GM21786 (cell line): ENCODE measurements at regions not wholly inside any gene's neighbourhood (a gene's known extent, or its start where the extent isn't known, plus 50 kb on each side); places are given as distances from the start of the nearest gene placed in this dataset.

ENCODE experiments used
- ATAC-seq: cut with Tn5 transposase; IDR thresholded peaks from one replicate; pipeline ENCODE4 v1.9.1; 2021; ENCODE audit not compliant: unreplicated experiment

DNA sequence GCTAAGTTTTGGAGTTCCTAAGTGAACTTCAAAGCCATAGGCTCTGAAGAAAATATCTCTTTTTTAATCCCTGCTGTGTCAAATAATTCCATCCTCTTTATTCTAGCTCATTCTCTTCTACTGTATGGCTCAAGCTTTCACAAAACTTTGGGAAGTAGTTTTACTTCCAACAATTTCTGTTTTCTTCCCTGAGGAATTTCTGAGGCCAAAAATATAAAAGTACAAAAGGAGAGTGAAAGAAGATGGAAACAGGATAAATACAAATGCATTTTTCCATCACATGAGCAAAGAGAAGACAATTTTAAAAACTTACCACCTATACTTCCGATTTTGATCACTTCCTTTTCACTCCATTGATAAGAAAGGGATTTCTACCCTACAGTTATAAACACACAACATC, 585.7 kb upstream of the DAB2 start:
- ATAC-seq, result no peak

DNA sequence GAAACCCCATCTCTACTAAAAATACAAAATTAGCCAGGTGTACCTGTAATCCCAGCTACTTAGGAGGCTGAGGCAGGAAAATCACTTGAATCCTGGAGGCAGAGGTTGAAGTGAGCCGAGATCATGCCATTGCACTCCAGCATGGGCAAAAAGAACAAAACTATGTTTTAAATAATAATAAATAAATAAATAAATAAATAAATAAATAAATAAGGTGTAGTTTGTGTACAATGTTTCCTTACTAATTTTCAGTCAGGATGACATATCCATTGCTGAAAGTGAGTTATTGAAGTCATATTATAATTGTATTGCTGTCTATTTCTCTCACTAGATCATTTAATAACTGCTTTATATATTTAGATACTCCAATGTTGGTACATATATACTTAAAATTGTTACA, 581.5 kb upstream of the DAB2 start:
- no peak for ATAC-seq

DNA sequence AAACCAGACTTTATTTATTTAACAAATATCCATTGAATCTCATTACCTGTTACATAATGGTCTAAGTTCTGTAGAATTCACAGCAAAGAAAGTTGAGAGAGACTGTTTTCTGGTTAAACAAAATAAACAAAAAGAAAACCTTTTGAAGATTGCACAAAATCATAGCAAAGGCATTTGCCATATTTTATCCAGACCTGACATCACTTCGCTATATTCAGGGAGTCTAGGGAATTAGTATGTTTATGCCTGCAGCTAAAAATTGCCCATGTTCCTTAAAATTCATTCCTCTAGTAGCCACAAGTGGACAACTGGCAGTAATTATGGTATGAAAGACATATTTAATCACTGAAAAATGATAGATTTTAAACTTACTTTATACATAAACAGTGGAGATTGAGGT, 577.0 kb upstream of the DAB2 start:
- no peak for ATAC-seq

DNA sequence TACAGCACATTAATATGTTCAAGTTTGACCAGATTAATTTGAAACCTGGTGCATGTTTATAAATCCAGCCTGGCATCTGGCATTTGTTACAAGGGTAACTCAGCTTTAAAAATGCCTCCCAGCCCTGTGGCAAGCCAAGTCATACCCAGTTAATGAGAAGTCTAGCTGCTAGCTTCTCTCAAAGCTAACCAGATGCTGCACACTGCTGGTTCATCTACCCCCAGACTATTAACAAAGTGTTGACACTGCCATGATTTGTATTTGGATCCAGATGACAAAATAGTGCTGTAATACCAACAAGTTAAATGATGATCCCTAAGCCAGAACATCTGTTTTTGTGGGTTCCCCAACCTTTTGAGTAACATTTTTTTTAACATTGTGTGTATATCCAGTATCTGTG, 573.7 kb upstream of the DAB2 start:
- ATAC-seq, result no peak

DNA sequence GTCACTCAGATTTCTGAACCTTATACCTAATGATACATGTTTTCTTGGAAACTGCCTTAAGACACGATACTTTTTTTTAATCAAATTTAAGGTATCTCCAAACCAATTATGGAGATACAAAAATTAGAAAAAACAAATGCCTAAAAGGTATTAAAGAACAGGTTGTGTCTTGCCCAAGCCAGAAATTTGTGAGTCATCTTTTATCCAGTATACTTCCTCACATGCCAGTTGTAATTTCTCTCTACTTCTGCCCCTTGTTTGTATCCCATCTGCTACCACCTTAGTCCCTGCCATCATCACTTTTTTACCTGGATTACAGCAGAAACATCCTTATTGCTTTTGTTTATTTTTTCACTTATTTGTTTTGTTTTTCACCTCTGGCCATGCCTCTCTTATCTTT, 571.2 kb upstream of the DAB2 start:
- ATAC-seq, result no peak

DNA sequence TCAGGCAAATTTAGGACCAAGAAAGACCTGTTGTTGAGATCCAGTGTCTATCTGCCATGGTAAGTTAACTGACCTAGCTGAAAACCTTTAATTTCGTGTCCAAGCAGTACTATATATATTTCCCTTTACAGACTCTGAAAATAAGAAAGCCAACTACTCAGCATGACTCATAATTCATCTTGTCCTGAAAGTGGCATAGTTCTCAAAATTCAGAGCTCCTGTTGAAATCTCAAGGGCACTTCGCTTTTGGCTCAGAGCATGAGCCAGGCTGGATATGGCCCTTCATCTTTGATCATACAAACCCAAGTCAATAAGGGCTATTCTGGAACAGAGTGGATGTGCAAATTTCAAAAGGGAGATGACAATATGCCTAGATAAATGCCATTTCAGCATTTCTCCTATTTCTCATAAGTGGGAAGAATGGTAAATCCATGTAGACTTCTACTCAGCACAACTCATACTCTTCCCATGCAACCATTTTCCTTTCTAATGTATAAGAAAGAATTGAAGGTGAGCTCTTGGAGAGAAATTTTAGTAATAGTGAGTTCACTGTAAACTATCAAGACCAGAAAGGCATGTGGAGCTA, 567.9 kb upstream of the DAB2 start:
- no peak for ATAC-seq

DNA sequence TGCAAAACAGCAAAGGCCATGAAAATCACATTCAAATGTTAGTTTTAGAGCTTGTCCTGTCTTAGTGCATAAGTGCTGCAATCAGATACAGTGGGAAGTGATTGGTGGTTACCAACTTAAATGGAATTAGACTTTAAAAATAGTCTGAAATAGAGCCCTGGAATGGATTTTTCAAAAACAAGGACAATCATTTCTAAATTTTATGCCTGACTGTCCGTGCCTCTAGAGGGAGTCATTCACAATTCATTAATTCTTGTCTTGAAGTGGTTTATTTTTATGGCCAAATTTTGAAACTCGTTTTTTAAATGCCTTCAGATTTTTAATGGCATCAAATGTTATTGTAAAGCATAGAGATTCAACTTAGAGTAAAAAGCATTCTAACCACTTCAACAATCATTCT, 561.8 kb upstream of the DAB2 start:
- no peak for ATAC-seq

DNA sequence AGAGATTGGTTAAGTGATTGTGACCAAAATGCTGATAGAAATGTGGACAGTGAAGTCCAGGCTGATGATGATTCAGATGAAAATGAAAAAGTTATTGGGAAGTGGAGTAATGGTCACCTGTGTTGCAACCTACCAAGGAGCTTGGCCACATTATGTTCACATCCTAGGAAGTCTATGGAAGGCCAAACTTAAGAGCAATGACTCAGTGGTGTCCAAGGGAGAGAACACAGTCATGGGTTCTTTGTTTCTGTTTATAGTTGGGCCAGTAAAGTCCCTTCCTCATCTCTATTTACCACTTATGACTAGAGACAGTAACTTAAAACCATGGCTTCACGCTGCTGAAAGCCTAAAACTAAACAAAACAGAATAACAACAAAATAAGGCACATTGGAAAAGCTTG, 555.3 kb upstream of the DAB2 start:
- ATAC-seq, result no peak

DNA sequence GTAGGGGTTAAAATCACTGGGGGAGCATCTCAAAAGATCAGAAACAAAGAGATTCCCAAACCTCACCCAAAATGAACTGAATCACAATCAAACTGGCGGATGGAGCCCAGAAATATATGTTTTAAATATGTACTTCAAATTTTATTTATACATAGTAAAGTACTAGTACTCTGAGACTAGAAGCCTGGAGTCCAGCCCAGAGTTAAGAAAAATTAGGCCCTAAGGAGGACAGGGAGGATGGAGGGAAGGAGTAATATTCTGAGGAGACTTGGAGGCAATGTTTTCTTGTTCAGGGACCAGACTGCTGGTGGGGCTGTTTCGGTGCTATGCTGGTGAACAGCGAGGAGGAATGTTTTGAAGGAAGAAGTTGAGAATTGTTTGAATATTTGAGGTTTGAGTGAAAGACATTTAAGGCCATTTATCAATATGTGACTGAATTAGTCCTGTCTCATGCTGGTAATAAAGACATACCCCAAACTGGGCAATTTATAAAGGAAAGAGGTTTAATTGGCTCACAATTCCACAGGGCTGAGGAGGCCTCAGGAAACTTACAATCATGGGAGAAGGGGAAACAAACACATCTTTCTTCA, 552.4 kb upstream of the DAB2 start:
- ATAC-seq, result no peak

DNA sequence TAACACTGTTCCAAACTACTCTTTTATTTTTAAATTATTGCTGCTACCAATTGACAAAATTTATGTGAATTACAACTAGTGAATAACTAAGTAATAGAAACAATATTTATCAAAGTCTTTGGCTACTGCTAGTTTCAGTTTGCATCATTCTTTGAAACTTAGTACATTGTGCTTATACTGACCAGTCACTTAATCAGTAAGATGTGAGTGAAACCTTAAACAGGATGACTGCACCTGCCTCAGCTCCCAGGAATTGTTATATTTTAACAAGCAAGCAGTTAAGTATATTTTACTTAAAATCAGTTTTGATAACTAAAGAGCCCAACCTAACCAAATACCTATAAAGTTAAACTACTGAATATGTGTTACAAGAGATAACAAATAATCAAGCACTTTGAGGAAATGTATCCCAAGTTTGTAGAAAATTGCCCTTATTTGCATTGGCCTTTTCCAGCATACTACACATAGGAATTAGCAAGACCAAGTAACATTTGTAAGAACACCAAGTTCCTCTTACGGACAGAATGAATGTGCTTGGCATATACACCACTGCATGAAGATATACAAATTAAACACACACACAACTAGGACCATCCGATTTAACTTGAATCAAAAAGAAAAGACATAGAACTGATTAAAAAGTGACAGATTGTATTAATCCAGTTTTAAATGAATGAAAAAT, 545.5 kb upstream of the DAB2 start:
- no peak for ATAC-seq

DNA sequence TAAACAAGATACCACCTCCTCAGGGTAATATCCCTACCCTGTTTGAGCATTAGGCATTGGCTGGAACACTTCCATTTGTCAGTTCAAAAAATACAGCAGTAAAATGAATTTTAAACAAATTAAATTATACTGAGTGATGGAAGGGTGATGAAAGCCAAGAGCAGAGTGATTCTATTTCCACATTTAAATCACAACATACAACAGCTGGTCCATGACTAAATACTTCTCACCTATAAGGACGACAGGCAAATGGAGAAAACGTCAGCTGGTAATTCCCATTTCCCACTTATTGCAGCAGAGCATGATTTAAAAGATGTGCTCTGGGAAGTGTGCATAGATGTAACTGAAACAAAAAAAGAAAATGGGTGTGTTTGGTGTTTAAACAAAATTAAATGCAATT, 543.6 kb upstream of the DAB2 start:
- ATAC-seq, result no peak

DNA sequence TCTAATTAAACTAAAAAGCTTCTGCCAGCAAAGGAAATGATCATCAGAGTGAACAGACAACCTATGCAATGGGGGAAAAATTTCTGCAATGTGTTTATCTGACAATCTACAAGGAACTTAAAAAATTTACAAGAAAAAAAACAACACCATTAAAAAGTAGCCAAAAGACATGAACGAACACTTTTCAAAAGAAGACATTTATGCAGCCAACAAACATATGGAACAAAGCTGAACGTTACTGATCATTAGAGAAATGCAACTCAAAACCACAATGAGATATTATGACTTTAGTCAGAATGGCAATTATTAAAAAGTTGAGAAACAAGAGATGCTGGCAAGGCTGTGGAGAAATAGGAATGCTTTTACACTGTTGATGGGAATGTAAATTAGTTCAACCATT, 530.4 kb upstream of the DAB2 start:
- ATAC-seq, result no peak

DNA sequence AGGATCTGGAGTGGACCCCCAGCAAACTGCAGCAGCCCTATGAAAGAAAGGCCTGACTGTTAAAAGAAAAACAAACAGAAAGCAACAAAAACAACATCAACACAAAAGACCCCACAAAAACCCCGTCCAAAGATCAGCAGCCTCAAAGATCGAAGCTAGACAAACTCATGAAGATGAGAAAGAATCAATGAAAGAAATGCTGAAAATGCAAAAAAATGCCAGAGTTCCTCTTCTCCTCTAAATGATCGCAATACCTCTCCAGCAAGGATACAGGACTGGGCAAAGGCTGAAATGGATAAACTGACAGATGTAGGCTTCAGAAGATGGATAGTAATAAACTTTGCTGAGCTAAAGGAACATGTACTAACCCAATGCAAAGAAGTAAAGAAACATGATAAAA, 526.3 kb upstream of the DAB2 start:
- ATAC-seq, result no peak

DNA sequence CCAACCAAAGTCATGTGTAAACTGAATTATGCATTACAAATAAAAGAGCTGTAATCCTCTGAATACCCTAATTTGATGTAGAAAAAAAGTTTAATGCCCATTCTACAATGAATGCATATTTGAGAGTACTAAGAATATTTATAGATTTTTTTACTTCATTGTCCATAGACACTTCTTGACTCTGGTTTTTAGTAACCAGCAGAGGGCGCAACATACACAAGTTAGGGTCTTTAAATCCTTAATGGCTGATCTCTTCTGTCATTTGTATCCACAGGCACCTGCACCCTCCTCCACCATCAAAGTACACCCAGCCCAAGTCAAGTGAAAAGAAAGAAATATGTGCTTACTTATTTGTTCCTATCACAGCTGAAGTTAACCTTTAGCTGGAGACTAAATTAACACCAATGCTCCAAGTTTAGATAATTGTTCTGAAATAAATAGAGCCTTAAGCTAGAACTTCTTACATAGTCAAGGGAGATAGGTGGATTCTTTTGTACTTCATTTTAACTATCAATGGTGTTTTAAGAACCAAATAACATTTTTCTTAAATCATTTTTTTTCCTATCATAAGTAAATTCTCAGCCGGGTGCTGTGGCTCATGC, 524.2 kb upstream of the DAB2 start:
- peak; percentile 89 for ATAC-seq

DNA sequence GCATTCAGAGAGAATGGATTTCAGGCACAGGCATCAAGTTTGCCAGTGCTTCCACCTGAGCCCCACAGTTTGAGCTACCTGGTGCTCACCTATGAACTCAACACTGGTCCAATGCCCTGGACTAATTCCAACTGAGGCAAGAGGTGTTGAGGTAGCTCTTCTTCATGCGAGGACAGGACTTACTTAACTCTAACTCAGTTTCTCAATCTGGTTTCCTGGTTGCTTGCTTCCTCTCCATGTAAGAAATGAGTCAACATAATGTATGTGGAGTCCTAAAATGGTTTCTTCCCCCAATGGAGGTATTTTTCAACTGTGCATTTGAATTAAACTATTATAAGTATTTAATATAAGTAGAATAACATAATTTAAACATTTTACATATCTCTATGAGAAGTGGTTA, 523.6 kb upstream of the DAB2 start:
- no peak for ATAC-seq

DNA sequence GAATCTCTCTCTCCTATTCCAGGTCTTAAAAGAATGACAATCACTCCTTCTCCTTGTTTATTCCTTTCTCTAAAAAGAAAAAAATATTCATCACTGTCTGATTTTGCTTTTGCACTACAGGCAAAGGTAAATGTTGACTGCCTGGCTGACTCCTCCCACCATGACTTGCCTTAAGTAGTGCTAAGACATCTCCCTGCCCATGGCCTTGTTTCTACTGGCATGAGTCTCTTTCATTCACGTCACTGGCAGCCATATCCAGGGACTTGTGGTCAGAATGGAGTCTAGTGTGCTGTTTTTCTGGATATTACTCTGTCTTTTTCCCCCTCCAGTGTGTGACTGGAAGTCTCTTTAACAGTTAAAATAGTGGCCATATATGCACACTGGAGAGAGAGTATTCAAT, 522.9 kb upstream of the DAB2 start:
- no peak for ATAC-seq

DNA sequence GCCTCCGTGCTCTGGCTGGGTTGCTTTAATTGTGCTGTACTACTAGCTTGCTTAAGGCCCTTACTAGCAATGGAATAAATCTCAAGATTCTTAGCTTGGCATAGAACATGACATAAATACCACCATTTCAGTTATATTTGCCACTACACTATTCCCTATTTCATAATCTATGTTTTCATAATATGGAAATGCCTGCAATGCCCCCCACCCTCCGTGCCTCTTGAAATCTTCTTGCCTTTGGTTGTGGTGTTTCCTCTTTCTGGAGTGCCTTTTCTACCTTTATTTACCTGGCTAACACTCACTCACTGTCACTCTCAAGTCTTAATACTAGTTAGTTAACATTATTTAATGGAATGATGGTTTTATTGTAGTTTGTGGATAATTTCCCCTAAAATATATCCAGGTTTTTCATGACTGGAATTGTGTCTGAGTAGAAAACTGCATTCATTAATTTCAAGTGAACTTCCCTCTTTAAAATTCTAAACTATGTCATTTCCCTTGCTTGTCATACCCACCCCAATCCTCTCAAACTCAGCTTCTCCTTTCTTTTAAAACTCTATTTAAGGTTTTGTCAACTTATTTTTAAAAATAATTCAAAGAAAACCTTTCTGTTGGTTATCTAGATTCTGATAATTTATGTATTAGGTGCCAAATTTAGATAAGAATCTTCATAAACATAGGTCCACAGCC, 521.7 kb upstream of the DAB2 start:
- ATAC-seq, result no peak

DNA sequence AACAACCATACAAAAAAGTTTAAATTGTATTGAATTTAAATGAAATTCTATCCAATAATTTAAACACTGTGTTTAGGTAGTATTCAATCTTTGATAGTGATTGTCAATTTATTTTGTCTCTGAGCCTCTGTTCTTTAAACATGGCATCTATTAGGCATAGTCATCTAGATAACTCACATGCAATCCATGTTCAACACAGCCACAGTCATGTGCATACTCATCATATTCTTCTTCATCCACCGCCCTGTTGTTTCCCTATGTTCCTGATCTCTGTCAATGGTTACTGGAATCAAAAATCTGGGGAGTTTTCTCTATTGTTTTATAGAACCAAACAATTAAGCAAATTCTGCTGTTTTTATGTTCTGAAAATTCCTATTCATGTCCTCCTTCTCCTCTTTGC, 521.1 kb upstream of the DAB2 start:
- ATAC-seq, result no peak

DNA sequence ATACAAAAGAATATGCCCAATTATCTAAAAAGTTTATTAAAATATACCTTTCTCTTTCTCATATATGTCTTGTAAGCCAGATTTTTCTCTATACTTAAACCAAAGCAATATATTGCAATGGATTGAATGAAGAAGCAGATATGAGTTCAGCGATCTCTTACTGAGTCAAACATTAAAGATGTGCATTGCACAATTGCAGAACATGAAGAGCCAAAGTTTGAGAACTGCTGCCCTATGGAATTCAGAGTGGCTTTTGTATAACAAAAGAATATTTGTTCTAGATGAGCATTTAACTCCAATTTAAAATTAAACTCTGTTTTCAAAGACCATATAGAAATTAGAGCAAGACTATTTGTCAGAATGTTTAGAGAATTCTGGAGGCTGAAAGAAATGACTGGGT, 519.0 kb upstream of the DAB2 start:
- ATAC-seq, result no peak

DNA sequence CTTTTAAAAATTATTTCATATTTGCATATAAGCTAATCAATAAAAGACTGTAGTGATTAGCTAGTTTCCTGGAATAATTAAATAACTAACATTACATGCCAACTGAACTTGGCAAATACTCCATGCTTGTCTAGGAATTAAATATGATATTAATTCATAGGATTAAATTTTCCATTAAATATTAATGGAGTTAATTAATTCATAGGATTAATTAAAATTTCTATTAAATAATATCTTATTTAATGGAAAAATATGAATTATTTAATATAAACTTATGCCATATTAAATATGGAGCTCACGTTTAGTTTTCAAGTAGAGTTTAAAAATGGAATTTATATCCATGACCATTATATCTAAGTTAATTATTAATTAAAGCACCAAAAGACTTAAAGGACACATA, 517.8 kb upstream of the DAB2 start:
- no peak for ATAC-seq

DNA sequence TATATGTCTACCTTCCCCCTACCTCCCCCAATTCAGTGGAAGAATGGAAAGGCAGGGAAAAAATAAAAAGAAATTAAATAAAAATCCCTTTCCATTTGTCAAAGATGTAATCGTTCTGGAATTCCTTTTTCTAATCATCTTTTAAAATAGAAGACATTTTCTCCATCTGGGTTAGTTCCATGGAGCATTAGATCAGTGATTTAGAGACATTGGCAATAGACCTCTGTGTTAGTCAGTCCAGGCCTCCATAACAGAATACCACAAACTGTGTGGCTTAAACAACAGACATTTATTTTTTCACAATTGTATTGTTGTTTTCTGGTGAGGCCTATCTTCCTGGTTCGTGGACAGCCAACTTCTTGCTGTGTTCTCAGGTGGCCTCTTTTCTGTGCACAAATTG, 516.6 kb upstream of the DAB2 start:
- no peak for ATAC-seq

DNA sequence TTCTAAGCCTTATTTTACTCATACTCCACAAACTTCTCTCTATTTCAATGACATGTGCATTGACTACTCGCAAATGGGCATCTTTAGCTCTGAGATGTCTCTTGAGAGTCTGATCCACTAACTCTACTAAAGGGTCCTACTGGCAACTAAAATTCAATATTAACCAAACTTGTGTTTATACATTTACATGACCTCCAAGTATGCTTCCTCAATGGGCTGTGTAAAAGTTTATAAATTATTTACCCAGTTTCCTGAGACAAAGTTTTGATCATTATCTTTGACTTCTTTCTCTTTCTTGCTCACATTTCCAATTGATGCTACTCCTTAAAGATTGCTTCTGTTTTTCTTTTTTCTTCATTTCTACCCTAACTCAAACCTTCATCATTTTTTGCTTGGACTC, 510.1 kb upstream of the DAB2 start:
- no peak for ATAC-seq
